ENCODE measurements at regions not wholly inside any gene's neighbourhood (a gene's known extent, or its start where the extent isn't known, plus 50 kb on each side); places are given as distances from the start of the nearest gene placed in this dataset.
A peak's percentile ranks its signal among the peaks of the same experiment; 100 is the strongest.

GRCh38 chr4:60365176-60365575 lies 835.0 kb upstream of the ADGRL3 start:
- no peak overlapping the region for H2BK5ac ChIP-seq (ENCODE audit: low read depth, low read length)
- no peak overlapping the region for H2BK15ac ChIP-seq (ENCODE audit: low read length)
- no peak overlapping the region for H3K14ac ChIP-seq (ENCODE audit: insufficient read length)
- DNase-seq (ENCODE audit: low read depth in 1 of 2, low spot score in 2 of 2) (no peak), FAIRE-seq (no peak)
- no peak overlapping the region for H2AK5ac ChIP-seq (ENCODE audit: low read depth, low read length)
- H3K79me2 ChIP-seq (ENCODE audit: control insufficient read depth in 1 of 2, insufficient read depth in 2 of 2, low read length in 2 of 2), result no peaks in the 10 kb centered on the region
- H3K9me3 ChIP-seq (ENCODE audit: insufficient read depth in 2 of 2, low read depth in 1 of 2, low read length in 1 of 2), result no peaks in the 10 kb centered on the region
- POLR2A ChIA-PET (ENCODE audit: partially characterized antibody), result no interaction called here
- no peak overlapping the region for H2BK120ac ChIP-seq (replicated peaks; ENCODE audit: low read depth, low read length)
- H3K4ac ChIP-seq (replicated peaks; ENCODE audit: insufficient read length, low read depth, low read length), result no peak overlapping the region
- H3K4me3 ChIP-seq (ENCODE audit: extremely low read depth in 1 of 4, insufficient read depth in 2 of 4, low read depth in 3 of 4, low read length in 4 of 4), result no peak overlapping the region
- H3K56ac ChIP-seq (replicated peaks; ENCODE audit: insufficient read length, low read depth, low read length), result no peak overlapping the region
- H4K20me1 ChIP-seq (replicated peaks in 1 of 2; ENCODE audit: control insufficient read depth in 1 of 2, insufficient read depth in 2 of 2, low read length in 2 of 2), result no peaks in the 10 kb centered on the region
- no peaks in the 10 kb centered on the region for H3K79me1 ChIP-seq (ENCODE audit: low read depth, low read length)
- H3K4me2 ChIP-seq (ENCODE audit: insufficient read depth in 1 of 2, low read depth in 2 of 2, low read length in 2 of 2), result no peak overlapping the region
- peak overlapping the region; percentile 52; the same call in 1 of the 2 replicates for H2AFZ ChIP-seq (ENCODE audit: low read length)
- H4K5ac ChIP-seq (ENCODE audit: insufficient read length, low read depth, low read length), result no peak overlapping the region
- H3K4me1 ChIP-seq (replicated peaks in 1 of 4; ENCODE audit: control insufficient read depth in 3 of 4, insufficient read depth in 4 of 4, low read length in 3 of 4), result no peaks in the 10 kb centered on the region
- no peaks in the 10 kb centered on the region for H3K36me3 ChIP-seq (ENCODE audit: control insufficient read depth in 2 of 4, insufficient read depth in 4 of 4, low read length in 3 of 4)
- no peak for TF ChIP-seq BACH1 (IDR thresholded peaks at IDR 0.05; ENCODE audit: low read length)
- TF ChIP-seq EZH2 (IDR thresholded peaks at IDR 0.05; ENCODE audit: low read depth, low read length, severe bottlenecking), result no peak
- no peak for TF ChIP-seq NANOG (IDR thresholded peaks at IDR 0.05; ENCODE audit: insufficient read depth, low read depth, low read length, poor library complexity, severe bottlenecking)
- no peak for TF ChIP-seq GABPA (IDR thresholded peaks at IDR 0.05; ENCODE audit: borderline replicate concordance, insufficient read depth, low read length)
- TF ChIP-seq RBBP5 (IDR thresholded peaks at IDR 0.05; ENCODE audit: borderline replicate concordance, low read depth, low read length), result no peak
- no peak for TF ChIP-seq SRF (IDR thresholded peaks at IDR 0.05; ENCODE audit: low read depth, low read length)
- 86% methylated on average over 3 of the region's 3 CpGs; no CpG with 5 or more reads in 1 of the 2 experiments for WGBS, 2 experiments (ENCODE audit: extremely low coverage in 1 of 2, insufficient coverage in 1 of 2, insufficient read length in 1 of 2, insufficient replicate concordance in 2 of 2, low coverage in 1 of 2, low lambda C conversion rate in 2 of 2, missing lambda C conversion rate in 1 of 2)
- H3K18ac ChIP-seq (ENCODE audit: extremely low read depth, low read length), result no peak overlapping the region
- H3K27me3 ChIP-seq (replicated peaks in 1 of 4; ENCODE audit: control insufficient read depth in 3 of 4, extremely low read depth in 1 of 4, insufficient read depth in 3 of 4, low read length in 3 of 4), result no peaks in the 10 kb centered on the region
- no peak overlapping the region for H2BK20ac ChIP-seq (ENCODE audit: low read length)
- H4K91ac ChIP-seq (replicated peaks; ENCODE audit: insufficient read length, low read length), result no peak overlapping the region
- H3K27ac ChIP-seq (ENCODE audit: low read depth, low read length), result no peak overlapping the region
- no peaks in the 10 kb centered on the region for H3K23me2 ChIP-seq (ENCODE audit: low read depth, low read length)
- H2BK12ac ChIP-seq (ENCODE audit: low read depth, low read length), result no peak overlapping the region
- H3K9ac ChIP-seq (replicated peaks in 1 of 4; ENCODE audit: extremely low read depth in 1 of 4, low read depth in 3 of 4, low read length in 3 of 4), result no peak overlapping the region
- CTCF ChIA-PET (ENCODE audit: partially characterized antibody), result no interaction called here
- H3K23ac ChIP-seq (ENCODE audit: insufficient read length), result no peak overlapping the region
- no peak overlapping the region for H4K8ac ChIP-seq (ENCODE audit: extremely low read depth, insufficient read depth, low read length)
